Neural cell (in vitro differentiated cells): ENCODE measurements at regions not wholly inside any gene's neighbourhood (a gene's known extent, or its start where the extent isn't known, plus 50 kb on each side); places are given as distances from the start of the nearest gene placed in this dataset.

Source experiments
- CTCF ChIP-seq: fragments of 450-650 bp; IDR thresholded peaks from 2 replicates; pipeline ENCODE4 v1.5.1; 2014; ENCODE audit warnings: antibody characterized with exemption, mild to moderate bottlenecking, moderate library complexity; ENCODE audit not compliant: poor library complexity, severe bottlenecking
- EP300 ChIP-seq: fragments of 450-650 bp; conservative IDR thresholded peaks from 2 replicates; pipeline ENCODE4 v1.6.1; 2014; ENCODE audit warnings: antibody characterized with exemption, mild to moderate bottlenecking, moderate library complexity; ENCODE audit not compliant: poor library complexity, severe bottlenecking
- MXI1 ChIP-seq: fragments of 450-650 bp; conservative IDR thresholded peaks from 2 replicates; pipeline ENCODE4 v1.6.1; 2014; ENCODE audit warnings: antibody characterized with exemption, mild to moderate bottlenecking; ENCODE audit not compliant: poor library complexity, severe bottlenecking
- POLR2AphosphoS5 ChIP-seq: IDR thresholded peaks from 2 replicates; pipeline ENCODE4 v1.6.1; 2012
- TAF1 ChIP-seq: IDR thresholded peaks from 2 replicates; pipeline ENCODE4 v1.6.1; 2012; ENCODE audit warnings: low read depth

- TF ChIP-seq EP300 = no peak
- no peak for TF ChIP-seq CTCF
- TF ChIP-seq MXI1 = no peak
- TF ChIP-seq TAF1 = no peak
- no peak for TF ChIP-seq POLR2AphosphoS5
Measured at GRCh38 chr17:53033297-53033696, 789.4 kb upstream of the KIF2B start.
